Endothelial cell of umbilical vein (primary cell): ENCODE measurements at regions not wholly inside any gene's neighbourhood (a gene's known extent, or its start where the extent isn't known, plus 50 kb on each side); places are given as distances from the start of the nearest gene placed in this dataset.

Experiments
- BruUV-seq: library from RNA; stranded (reverse); fragments of 400-500 nt; replicated peaks from 2 replicates; lab custom pipeline; 2021; lab: Mats Ljungman, UMichigan
- CTCF ChIA-PET: fragments of 300-600, 350-600 bp; sonication (Branson Sonifier 250); formaldehyde crosslinking; loops from one replicate; lab custom pipeline; 2021; ENCODE audit warnings: antibody characterized with exemption, inconsistent platforms; lab: Charles Lee
- POLR2A ChIA-PET: fragments of 300-600, 350-600 bp; sonication (Branson Sonifier 250); formaldehyde crosslinking; loops from one replicate; lab custom pipeline; 2021; ENCODE audit warnings: antibody characterized with exemption, inconsistent platforms; lab: Charles Lee
- DNase-seq: peaks from one replicate; pipeline ENCODE4 v3.0.0-alpha.2; 2011; ENCODE audit warnings: low read depth, low spot score
- FAIRE-seq: peaks from 2 replicates; lab custom pipeline; 2011; peaks lifted over from hg19 to GRCh38; lab: Jason Lieb, UNC
- H2AFZ ChIP-seq: 2 replicates; pipeline ENCODE4 v1.6.0; 2012; ENCODE audit warnings: low read depth, low read length, control low read depth, inconsistent platforms
- H3K27ac ChIP-seq: 2 replicates; pipeline ENCODE4 v1.5.1; 2011; ENCODE audit warnings: low read depth, mild to moderate bottlenecking, control low read depth, low read length, moderate library complexity; ENCODE audit not compliant: insufficient read depth
- H3K27me3 ChIP-seq, 2 experiments: 2 replicates each; pipeline versions ENCODE4 v1.6.0 to v1.6.1; 2011; ENCODE audit warnings: low read length in 2 of 2, mixed read lengths in 1 of 2; ENCODE audit not compliant: control insufficient read depth in 2 of 2, insufficient read depth in 2 of 2
- H3K36me3 ChIP-seq, 2 experiments: 2 replicates in 1 of 2; 3 replicates in 1 of 2; pipeline ENCODE4 v1.5.1; 2011; ENCODE audit warnings: low read length in 2 of 2, mild to moderate bottlenecking in 1 of 2, moderate library complexity in 1 of 2; ENCODE audit not compliant: control insufficient read depth in 2 of 2, insufficient read depth in 2 of 2; ENCODE audit errors: extremely low read depth in 1 of 2
- H3K4me1 ChIP-seq: 3 replicates; pipeline ENCODE4 v1.5.1; 2011; ENCODE audit warnings: mild to moderate bottlenecking, low read length; ENCODE audit not compliant: control insufficient read depth, insufficient read depth; ENCODE audit errors: extremely low read depth
- H3K4me2 ChIP-seq: 2 replicates; pipeline ENCODE4 v1.6.1; 2011; ENCODE audit warnings: low read length, control low read depth, mixed read lengths; ENCODE audit not compliant: insufficient read depth
- H3K4me3 ChIP-seq, 3 experiments: fragments of 200-600 bp in 1 of 3; sonication (generic), shearing (Covaris generic) in 1 of 3; replicated peaks in 1 of 3; 2 replicates each; pipeline ENCODE4 v1.5.1; 2011 to 2016; ENCODE audit warnings: control low read depth in 3 of 3, low read length in 3 of 3, mild to moderate bottlenecking in 2 of 3, inconsistent platforms in 1 of 3, low read depth in 1 of 3, moderate library complexity in 1 of 3; ENCODE audit not compliant: insufficient read depth in 1 of 3
- H3K79me2 ChIP-seq: 2 replicates; pipeline ENCODE4 v1.6.0; 2012; ENCODE audit warnings: low read length, inconsistent platforms; ENCODE audit not compliant: control insufficient read depth, insufficient read depth
- H3K9ac ChIP-seq: replicated peaks from 2 replicates; pipeline ENCODE3; 2011; ENCODE audit warnings: low read length, control low read depth; ENCODE audit not compliant: insufficient read depth; ENCODE audit errors: extremely low read depth
- H3K9me1 ChIP-seq: replicated peaks from 3 replicates; pipeline ENCODE4 v1.6.0; 2011; ENCODE audit warnings: mild to moderate bottlenecking, low read length; ENCODE audit not compliant: control insufficient read depth, insufficient read depth; ENCODE audit errors: extremely low read depth
- H3K9me3 ChIP-seq: replicated peaks from 2 replicates; pipeline ENCODE4 v1.5.1; 2012; ENCODE audit warnings: low read length, inconsistent platforms; ENCODE audit not compliant: control insufficient read depth, insufficient read depth
- H4K20me1 ChIP-seq: replicated peaks from 2 replicates; pipeline ENCODE3; 2011; ENCODE audit warnings: mild to moderate bottlenecking, low read length; ENCODE audit not compliant: control insufficient read depth, insufficient read depth; ENCODE audit errors: extremely low read depth
- EZH2 ChIP-seq: IDR thresholded peaks from 2 replicates; pipeline ENCODE4 v1.6.1; 2012; ENCODE audit warnings: borderline replicate concordance, low read depth, mild to moderate bottlenecking, moderate library complexity, low read length, inconsistent platforms; ENCODE audit not compliant: severe bottlenecking
- FOS ChIP-seq: IDR thresholded peaks from 2 replicates; pipeline ENCODE4 v1.6.1; 2011; ENCODE audit warnings: mild to moderate bottlenecking, low read length, moderate library complexity, borderline replicate concordance; ENCODE audit not compliant: insufficient read depth
- GATA2 ChIP-seq: IDR thresholded peaks from 2 replicates; pipeline ENCODE4 v1.7.0; 2011; ENCODE audit warnings: low read depth, mild to moderate bottlenecking, moderate library complexity, mixed read lengths, low read length; ENCODE audit not compliant: insufficient read length, insufficient read depth
- MAX ChIP-seq: IDR thresholded peaks from 2 replicates; pipeline ENCODE4 v1.6.1; 2011; ENCODE audit not compliant: insufficient read depth, insufficient read length
- MYC ChIP-seq: IDR thresholded peaks from one replicate; pipeline ENCODE4 v1.6.1; 2011; ENCODE audit warnings: mild to moderate bottlenecking, low read depth, low read length
- POLR2A ChIP-seq: IDR thresholded peaks from 2 replicates; pipeline ENCODE4 v1.6.1; 2012; ENCODE audit warnings: low read depth, mild to moderate bottlenecking, control low read depth, low read length
- dilution Hi-C: fragments of 300-500 bp; cut with MboI; formaldehyde crosslinking; loops from one replicate; pipeline ENCODE4 v1.15.0; 2019; ENCODE audit warnings: low sequenced_read_pairs; ENCODE audit not compliant: extremely low pct_ligation_motif_present
- intact Hi-C: fragments of 100-400 bp; cut with micrococcal nuclease; formaldehyde crosslinking; loops from one replicate; pipeline ENCODE4 v1.10.0; 2022
- TF ChIP-seq, protein P1 (sequence below), 2 donors: IDR thresholded peaks; 1 replicate in 1 of 2; 2 replicates in 1 of 2; pipeline ENCODE4 v1.5.1; 2011; ENCODE audit warnings: low read length in 2 of 2, mild to moderate bottlenecking in 2 of 2, moderate library complexity in 2 of 2, control low read depth in 1 of 2, inconsistent platforms in 1 of 2, low read depth in 1 of 2; ENCODE audit not compliant: insufficient read depth in 1 of 2; ENCODE audit errors: extremely low read depth in 1 of 2

DNA sequence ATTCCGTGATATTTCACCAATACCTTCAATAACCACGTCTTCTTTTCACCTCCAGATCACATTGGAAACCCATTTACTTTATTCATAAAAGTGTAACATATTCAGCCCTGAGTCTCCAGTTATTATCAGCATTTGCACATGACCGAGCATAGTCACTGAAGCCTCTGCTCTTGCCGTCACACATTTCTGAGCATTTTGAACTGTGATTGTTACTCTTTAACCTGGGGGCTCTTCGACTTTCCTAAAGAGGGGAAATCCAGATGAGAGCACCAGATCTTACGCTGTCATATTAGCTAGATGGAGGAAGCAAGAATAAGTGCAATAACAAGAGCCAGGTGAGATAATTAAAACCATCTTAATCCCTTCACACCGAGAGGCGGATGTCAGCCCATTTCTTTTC, 260.0 kb upstream of the NRP1 start:
- Histone ChIP-seq H3K9me3 (no peaks in the 10 kb centered on the region), H3K4me2 (no peak overlapping the region), H3K36me3 (no peaks in the 10 kb centered on the region), H3K4me1 (no peaks in the 10 kb centered on the region), H3K4me3 (no peak overlapping the region), H3K9me1 (no peaks in the 10 kb centered on the region), H4K20me1 (no peaks in the 10 kb centered on the region), H3K27ac (no peak overlapping the region), H3K79me2 (no peaks in the 10 kb centered on the region), H3K9ac (no peak overlapping the region), H3K27me3 (peaks cover 8 to 11% of the 10 kb centered on the region in 2 experiments), H2AFZ (no peak overlapping the region)
- DNase-seq (no peak), FAIRE-seq (no peak)
- intact Hi-C loops (no loop called here), dilution Hi-C loops (no loop called here)
- TF ChIP-seq GATA2 (no peak), FOS (no peak), MAX (no peak), MYC (no peak), EZH2 (no peak), POLR2A (no peak)
- TF ChIP-seq, protein P1, sequence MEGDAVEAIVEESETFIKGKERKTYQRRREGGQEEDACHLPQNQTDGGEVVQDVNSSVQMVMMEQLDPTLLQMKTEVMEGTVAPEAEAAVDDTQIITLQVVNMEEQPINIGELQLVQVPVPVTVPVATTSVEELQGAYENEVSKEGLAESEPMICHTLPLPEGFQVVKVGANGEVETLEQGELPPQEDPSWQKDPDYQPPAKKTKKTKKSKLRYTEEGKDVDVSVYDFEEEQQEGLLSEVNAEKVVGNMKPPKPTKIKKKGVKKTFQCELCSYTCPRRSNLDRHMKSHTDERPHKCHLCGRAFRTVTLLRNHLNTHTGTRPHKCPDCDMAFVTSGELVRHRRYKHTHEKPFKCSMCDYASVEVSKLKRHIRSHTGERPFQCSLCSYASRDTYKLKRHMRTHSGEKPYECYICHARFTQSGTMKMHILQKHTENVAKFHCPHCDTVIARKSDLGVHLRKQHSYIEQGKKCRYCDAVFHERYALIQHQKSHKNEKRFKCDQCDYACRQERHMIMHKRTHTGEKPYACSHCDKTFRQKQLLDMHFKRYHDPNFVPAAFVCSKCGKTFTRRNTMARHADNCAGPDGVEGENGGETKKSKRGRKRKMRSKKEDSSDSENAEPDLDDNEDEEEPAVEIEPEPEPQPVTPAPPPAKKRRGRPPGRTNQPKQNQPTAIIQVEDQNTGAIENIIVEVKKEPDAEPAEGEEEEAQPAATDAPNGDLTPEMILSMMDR (IDR thresholded peaks at IDR 0.05; ENCODE audit: extremely low read depth in 1 of 2, insufficient read depth in 1 of 2, low read depth in 1 of 2, low read length in 2 of 2) = no peak
- ChIA-PET POLR2A (interaction anchor here (0.7 kb wide), 1 partner anchor 9 kb away, joined by 3 read pairs; no protein-coding TSS in a partner anchor), CTCF (no interaction called here)
- no TSS peak for BruUV-seq
